Hepatic stellate cell (primary cell): ENCODE measurements at regions not wholly inside any gene's neighbourhood (a gene's known extent, or its start where the extent isn't known, plus 50 kb on each side); places are given as distances from the start of the nearest gene placed in this dataset.

Source experiments
- DNase-seq: peaks from one replicate; pipeline ENCODE4 v3.0.0; 2011; ENCODE audit warnings: low spot score

GRCh38 chr10:29687421-29688164, 52.8 kb upstream of the SVIL start:
- DNase-seq, result no peak

GRCh38 chr10:29685506-29685905, 50.7 kb upstream of the SVIL start:
- DNase-seq, result no peak
